Anterior cingulate cortex (tissue), 58 donors: ENCODE measurements at regions not wholly inside any gene's neighbourhood (a gene's known extent, or its start where the extent isn't known, plus 50 kb on each side); places are given as distances from the start of the nearest gene placed in this dataset.

Experiments used
- DNase-seq, 58 donors: peaks; one replicate each; lab custom pipeline; 2025; lab: John Stamatoyannopoulos, UW

DNA sequence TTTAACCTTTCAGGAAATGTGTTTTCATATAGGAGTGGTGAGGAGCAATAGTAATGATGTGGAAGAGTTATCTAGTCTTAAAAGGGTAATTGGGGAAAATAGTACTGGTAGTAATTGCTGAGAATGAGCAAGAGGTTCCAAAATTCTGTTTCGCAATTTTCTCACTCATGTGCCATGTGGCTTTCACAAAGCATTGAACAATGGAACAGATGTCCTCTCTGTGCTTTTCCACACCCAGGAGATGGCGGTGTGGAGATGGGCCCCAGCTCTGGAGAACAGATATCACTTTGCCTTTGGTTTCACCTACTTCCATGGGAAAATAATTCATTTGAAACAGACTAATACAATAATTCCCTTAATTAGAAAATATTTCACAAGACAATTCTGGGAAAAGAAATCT lies 170.0 kb upstream of the SLC10A2 start:
- no peak for DNase-seq

GRCh38 chr13:103229674-103230073 lies 163.5 kb upstream of the SLC10A2 start:
- DNase-seq, result no peak

DNA sequence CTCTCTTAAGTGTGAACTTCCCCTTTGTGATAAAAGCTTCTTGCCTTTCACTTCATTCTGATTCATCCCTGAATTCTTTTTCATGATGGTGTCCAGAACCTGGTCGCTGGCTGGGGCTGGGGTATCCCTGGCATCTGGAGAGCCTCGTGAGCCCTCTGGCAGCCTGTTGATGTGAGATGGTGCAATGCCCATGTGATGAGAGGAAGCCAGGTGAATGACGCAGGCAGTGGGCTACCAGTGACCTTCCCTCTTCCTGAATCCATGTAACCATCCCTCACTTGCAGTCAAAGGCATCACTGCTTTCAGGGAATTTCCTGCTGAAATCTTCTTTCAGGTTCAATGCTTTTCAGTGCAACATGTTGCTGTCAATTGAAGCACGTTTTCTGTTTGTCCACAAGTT lies 158.6 kb upstream of the SLC10A2 start:
- DNase-seq, result no peak

DNA sequence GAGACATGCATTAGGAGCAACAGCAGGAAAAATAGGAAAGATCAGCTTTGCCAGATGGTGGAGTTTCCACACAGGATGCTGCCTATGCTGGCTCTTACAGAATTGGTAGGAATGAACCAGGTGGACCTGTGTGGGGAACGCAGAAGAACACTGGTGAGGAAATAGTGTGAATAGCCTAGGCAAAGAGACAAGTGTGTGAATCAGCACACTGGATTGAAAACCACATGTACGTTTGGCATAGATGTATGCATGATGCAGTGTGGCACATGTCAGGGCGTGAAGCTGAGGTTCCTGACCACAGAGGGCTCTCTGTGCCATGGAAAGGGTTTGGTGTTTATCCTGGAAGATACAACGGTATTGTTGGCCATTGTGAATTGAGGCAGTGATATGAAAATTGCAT lies 156.5 kb upstream of the SLC10A2 start:
- DNase-seq, result no peak

DNA sequence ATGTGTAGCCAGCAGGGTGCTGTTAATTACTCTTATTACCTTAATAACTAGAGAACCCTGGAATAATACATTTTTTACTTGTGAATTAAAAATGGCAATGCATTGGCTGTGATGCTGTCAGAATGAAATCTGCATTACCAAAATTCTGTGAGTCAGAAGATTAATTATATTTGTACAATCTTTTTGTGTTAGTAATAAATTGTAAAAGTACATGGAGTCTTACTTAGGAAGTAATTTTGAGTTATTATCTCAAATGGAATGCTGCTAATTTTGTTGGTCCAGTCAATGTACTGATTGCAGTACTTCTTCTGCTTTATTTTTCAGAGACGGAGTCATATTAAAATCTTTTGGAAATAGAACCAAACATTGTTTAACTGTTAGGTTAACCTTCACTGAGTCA lies 152.0 kb upstream of the SLC10A2 start:
- DNase-seq, result no peak

DNA sequence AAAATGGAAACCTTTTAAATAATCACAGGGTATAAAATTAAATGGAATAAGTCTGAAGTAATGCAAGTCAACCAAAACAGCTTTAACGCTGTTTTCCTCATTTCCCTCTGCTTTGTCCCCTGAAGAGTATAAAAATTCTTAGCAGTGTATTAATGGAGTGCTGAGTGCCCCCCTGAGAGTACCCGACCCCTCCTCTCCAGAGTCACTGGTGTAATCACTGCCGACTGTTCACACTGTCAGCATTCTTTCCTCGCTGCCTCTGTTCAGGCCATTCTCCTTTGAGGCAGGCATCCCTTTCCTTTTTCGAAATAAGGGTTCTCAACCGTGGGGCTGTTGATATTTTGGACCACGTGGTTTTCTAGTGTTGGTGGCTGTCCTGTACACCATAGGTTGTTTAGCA lies 146.9 kb upstream of the SLC10A2 start:
- no peak for DNase-seq

DNA sequence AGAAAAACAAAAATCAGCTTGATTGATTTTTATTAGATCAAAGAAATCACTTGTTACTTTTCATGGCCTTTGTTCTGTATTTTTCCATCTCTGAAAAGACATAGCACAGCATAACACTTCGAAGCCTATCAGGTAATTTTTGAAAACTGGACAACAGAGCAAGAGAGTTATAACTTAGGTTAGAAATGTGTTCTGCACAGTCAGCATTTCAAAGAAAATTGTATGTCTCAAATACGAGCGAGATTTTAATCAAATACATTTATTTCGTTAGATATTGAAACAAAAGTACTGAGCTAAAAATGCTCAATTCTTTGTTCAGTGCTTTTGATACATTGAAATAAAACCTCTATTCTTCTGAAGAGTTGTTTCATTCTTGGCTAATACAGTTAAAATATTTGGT lies 144.1 kb upstream of the SLC10A2 start:
- no peak for DNase-seq

- no peak for DNase-seq
Measured at GRCh38 chr13:103203735-103204330, 137.6 kb upstream of the SLC10A2 start.

DNA sequence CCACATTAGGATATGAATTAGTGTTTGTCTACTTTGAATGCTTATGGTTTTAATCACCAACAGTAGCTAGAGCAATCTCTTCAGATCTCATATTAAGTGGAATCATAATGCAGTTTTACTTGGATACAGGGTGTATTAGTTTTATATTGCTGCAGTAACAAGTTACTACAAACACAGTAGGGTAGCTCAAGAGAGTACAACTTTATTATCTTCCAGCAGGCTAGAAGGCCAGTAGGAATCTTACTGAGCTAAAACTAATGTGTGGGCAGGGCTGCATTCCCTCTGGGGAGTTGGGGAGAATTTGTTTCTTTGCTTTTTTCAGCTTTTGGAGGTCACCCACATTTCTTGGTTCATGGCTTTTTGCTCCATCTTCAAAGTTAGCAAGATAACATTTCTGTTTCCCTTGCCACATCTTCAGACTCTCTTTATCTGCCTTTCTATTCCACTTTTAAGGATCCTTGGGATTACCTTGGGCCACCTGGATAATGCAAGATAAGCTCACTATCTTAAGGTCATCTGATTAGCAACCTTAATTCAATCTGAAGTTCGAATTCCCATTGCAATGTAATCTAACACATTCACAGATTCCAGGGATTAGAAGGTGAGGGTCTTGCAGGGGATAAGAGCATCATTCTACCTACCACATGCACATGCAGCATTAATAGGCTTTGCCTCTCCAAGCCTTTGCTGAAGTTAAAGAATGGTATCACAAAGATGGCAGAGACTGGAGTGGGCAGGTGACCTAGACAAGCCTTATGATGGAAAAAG lies 134.1 kb upstream of the SLC10A2 start:
- DNase-seq, result no peak

DNA sequence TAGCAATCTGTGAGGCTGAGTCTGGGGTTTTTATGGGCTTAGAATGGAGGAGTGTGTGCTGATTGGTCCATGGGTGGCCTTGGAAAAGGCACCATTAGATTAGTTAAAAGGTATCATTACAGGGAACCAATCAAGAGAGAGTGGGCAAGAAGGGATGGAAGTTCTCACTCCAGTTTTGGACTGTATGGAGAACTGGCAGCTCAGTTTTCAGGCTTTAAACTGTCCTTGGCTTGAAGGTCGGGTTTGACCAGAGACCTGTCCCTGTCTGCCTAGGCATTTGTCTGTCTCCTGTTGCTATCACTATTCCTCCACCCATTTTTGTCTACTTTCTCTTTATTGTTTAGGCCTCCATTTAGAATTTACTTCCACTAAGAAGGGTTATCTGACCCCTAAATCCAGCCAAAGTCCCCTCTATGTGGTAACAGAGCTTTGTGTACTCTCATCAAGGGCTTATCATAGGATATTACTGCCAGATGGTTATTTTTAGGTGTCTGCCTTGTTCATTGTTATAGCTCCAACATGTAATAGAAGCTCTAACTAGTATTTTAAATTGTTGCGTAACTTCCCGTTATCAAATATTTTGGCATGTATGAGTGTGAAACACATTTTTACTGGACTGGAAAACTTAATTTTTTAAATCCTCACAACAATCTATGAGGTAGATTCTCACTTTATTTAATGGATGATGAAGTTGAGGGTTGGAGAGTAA lies 133.3 kb upstream of the SLC10A2 start:
- DNase-seq, result no peak

GRCh38 chr13:103196356-103196755 lies 130.1 kb upstream of the SLC10A2 start:
- DNase-seq, result no peak

DNA sequence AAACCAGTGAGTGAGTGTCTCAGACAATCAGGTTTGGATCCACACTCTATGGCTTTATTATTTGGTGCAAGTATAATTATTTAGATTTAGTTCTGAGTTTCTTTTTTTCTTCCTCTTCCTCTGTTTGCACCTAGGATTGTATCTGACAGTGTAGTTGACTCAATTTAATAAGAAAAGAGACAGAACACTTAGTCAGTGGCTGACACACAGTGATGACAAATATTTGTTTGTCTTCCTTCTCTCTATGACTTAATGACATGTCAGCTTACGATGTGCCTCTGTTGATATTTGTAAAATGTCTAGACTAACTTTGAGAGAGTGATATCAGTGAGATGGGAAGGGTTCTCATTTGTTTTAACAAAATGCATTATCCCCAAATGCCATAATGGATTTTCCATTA lies 129.5 kb upstream of the SLC10A2 start:
- no peak for DNase-seq

DNA sequence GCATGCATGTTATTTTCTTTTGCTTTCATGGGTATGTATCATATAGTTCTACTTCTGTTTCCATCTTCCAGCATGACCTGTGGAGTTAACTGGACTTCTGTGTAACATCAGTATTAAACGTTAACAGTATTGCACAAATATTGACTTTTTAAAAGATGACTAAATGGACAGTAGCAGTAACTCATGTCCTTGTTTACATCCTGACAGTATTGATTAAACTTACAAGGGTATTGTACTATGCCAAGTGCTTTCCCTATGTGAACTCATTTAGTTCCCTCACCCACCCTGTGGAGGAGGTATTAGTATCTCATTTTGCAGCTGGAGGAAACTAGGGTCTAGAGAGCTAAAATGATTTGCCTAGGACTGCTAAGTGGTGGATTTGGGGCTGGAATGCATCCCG lies 128.7 kb upstream of the SLC10A2 start:
- no peak for DNase-seq

DNA sequence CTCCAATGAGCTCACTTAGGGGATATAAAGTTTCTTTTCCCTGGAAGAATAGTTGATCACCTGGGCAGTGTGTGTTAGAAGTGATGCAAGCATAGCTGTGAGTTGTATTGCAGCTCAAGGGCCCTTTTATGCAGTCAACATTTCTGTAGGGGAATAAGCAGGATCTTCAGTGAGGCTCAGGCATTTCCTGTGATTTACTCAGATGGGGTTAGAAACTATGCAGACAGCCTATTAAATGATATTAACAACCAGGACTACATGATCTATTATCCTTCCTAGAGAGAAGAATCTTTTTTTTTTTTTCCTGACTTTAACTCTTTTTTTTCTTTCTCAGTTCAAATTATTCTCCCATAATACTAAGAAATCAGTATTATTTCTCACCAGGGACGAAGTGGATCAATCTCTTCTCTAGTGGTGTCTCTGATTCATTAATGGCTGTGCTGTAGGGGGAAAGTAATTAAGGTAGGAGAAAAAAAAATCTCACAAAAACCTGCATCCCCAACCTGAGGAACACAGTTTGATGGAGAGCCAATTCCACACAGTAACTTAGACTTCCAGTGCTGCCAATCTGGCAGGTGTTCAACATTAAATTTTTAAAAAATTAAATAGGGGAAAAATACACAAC lies 126.4 kb upstream of the SLC10A2 start:
- no peak for DNase-seq

- DNase-seq, result no peak
Measured at GRCh38 chr13:103190841-103191240, 124.6 kb upstream of the SLC10A2 start.

DNA sequence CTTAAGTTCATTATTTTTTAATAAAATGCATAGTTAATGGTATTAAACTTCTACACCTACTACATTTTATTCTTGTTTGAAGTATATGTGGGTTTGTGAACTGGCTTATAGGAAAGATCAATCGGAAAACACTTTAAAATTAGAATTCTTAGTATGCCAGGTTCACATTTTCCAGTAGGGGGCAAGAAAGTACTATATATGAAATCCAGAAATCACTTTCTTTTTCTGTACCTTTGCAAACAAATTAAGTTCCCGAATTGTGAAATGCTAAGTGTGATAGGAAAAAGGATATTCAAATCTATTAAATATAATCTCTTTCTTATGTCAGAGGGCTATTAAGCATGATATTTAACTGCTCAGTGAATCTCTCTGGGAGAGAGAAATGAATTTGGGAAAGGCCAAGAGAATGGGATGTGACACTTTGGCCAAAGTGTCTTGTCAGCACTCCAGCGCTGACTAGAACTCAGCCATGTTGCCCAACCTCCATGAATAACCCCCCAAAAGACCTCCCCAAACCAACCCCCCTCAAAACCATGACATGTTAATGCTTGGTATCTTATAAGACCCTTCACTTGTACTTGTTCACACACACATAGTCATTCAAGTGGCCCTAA lies 122.6 kb upstream of the SLC10A2 start:
- DNase-seq, result no peak

- no peak for DNase-seq
Measured at GRCh38 chr13:103187721-103188156, 121.5 kb upstream of the SLC10A2 start.

GRCh38 chr13:103184413-103184812 lies 118.2 kb upstream of the SLC10A2 start:
- no peak for DNase-seq

GRCh38 chr13:103178986-103179943 lies 113.0 kb upstream of the SLC10A2 start:
- DNase-seq, result no peak

DNA sequence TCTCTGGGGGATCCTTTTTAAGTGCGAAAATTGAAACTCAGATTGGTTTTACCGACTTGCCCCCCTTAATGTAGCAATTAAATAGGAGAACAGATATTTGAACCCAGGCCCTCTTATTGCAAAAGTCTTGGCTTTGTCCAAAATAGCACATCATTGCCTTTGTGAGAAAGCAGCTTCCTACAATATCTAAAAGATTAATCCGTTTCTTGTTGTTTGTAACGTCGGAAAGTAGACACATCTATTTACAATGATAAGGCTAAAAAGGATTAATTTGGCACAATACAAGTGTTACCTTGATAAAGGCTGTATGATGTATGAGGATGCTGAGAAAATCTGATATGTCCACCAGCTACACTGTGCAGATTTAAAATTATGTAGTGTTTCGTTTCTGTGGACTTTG lies 108.7 kb upstream of the SLC10A2 start:
- no peak for DNase-seq
